SH-SY5Y (cell line): ENCODE measurements at regions not wholly inside any gene's neighbourhood (a gene's known extent, or its start where the extent isn't known, plus 50 kb on each side); places are given as distances from the start of the nearest gene placed in this dataset.

Experiments
- GATA2 ChIP-seq: IDR thresholded peaks from 2 replicates; pipeline ENCODE4 v1.6.1; 2011; ENCODE audit warnings: mild to moderate bottlenecking, low read depth, low read length
- GATA3 ChIP-seq: IDR thresholded peaks from 2 replicates; pipeline ENCODE4 v1.6.1; 2011; ENCODE audit warnings: low read depth, mild to moderate bottlenecking, low read length, moderate library complexity

- TF ChIP-seq GATA3 (no peak), GATA2 (no peak)
Observed at GRCh38 chr2:195117011-195117410, 540.0 kb upstream of the SLC39A10 start.
